ENCODE measurements at regions not wholly inside any gene's neighbourhood (a gene's known extent, or its start where the extent isn't known, plus 50 kb on each side); places are given as distances from the start of the nearest gene placed in this dataset.

DNA sequence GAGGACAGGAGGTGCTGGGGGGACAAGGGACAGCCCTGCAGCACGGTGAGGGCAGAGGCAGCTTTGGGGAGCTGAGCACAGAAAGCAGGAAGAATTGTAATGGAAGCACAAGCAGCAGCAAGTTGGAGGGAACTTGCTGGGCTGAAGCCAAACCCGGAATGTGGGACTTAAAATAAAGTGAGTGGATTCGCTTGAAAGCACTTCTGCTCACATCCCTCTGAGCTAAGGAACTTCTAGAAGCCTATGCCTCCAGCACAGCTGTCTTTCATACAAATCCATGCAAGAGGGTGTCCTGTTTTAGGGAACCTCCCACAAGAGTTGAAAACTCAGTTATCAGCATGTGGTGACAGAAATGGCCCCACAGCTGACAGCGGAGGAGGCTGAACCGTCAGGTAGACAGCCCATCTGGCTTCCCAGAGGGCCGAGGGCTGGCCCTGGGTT is 71.4 kb upstream of the MLN start:
- Mint-ChIP-seq H3K36me3 (no peaks in the 10 kb centered on the region), H3K27ac (peak overlapping the region in 3 of 8 donors; percentile 0 to 65 (median 14)), H3K27me3 (peaks cover 10 to 14% of the 10 kb centered on the region in 2 donors), H3K9me3 (peaks cover 0 to 2% (median 0%) of the 10 kb centered on the region in 5 donors), H3K4me1 (peaks cover 0 to 4% (median 1%) of the 10 kb centered on the region in 3 donors), H3K4me3 (no peak overlapping the region)
- no peaks in the 10 kb centered on the region for H3K36me3 ChIP-seq (ENCODE audit: insufficient read depth, low read length)
- ChIA-PET CTCF (no interaction called here), POLR2A (no interaction called here)
- H3K4me3 ChIP-seq (ENCODE audit: low read length): no peak overlapping the region
- DNase-seq: no peak
- H3K27me3 ChIP-seq (ENCODE audit: insufficient read depth, low read length, poor library complexity, severe bottlenecking): no peaks in the 10 kb centered on the region
- no peaks in the 10 kb centered on the region for H3K9me3 ChIP-seq (ENCODE audit: low read length)
- H3K27ac ChIP-seq (ENCODE audit: low read depth, low read length): no peak overlapping the region
- H3K4me1 ChIP-seq (ENCODE audit: insufficient read depth, low read length): no peaks in the 10 kb centered on the region

DNA sequence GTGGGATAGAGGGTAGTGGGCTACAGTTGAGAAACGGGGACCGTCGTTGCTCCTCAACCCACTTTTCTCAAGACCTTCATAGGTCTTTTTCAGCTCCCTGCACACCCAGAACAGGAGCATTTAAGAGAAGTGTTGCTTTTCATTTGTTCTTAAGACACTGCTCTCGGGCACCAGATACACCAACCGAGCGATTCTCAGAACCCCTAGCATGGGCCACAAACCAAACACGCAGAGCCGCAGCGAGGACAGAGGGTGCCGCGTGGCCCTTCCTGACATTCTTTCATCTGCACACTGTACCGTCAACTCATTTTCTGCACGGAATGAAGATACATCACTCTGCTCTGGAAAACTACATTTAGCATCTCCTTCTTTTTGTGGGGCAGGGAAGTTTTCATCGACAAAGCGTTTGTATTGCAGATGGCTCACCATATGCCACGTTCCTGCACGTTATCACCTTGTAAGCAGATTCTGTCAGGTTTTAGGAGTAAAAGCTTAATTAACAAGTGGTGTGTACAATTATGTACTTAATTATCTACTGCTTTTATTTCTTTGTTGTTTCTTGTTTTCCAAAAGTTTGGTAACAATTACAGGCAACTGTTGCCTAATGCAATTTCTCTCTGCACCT is 70.4 kb upstream of the MLN start:
- DNase-seq: no peak
- CTCF ChIA-PET: no interaction called here
- peaks cover 0 to 4% (median 1%) of the 10 kb centered on the region in 3 donors for H3K4me1 Mint-ChIP-seq
- Histone ChIP-seq H3K4me1 (ENCODE audit: insufficient read depth, low read length) (no peaks in the 10 kb centered on the region), H3K27ac (ENCODE audit: low read depth, low read length) (no peak overlapping the region), H3K36me3 (ENCODE audit: insufficient read depth, low read length) (no peaks in the 10 kb centered on the region), H3K4me3 (ENCODE audit: low read length) (no peak overlapping the region), H3K9me3 (ENCODE audit: low read length) (no peaks in the 10 kb centered on the region), H3K27me3 (ENCODE audit: insufficient read depth, low read length, poor library complexity, severe bottlenecking) (no peaks in the 10 kb centered on the region)
- peaks cover 0 to 2% (median 0%) of the 10 kb centered on the region in 5 donors for H3K9me3 Mint-ChIP-seq
- POLR2A ChIA-PET: interaction anchor here (0.7 kb wide), 1 partner anchor 19 kb away, joined by 3 read pairs; no protein-coding TSS in a partner anchor
- H3K4me3 Mint-ChIP-seq: no peak overlapping the region
- peaks cover 10 to 16% of the 10 kb centered on the region in 2 donors for H3K27me3 Mint-ChIP-seq
- H3K36me3 Mint-ChIP-seq: no peaks in the 10 kb centered on the region
- H3K27ac Mint-ChIP-seq: no peak overlapping the region

DNA sequence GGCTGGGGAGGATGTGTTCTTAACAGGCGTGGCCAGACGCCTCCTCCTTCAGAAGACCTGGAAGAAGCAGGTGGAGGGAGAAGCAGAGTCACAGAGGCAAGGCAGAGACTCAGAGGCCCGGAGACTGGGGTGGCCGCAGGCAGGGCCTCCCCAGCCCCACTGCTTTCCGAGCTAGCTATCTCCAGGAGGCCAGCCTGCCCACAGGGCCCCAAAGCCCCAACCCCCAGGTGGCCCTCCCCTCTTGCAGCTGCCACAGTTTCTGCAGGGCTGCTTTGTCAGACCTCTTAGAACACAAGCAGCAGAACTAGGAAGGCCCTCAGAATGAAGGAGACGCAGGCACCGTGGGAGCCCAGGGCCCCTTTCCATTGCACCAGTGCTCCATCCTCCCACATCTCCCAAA is 69.0 kb upstream of the MLN start:
- no peak overlapping the region for H3K27ac ChIP-seq (ENCODE audit: low read depth, low read length)
- no peaks in the 10 kb centered on the region for H3K9me3 ChIP-seq (ENCODE audit: low read length)
- POLR2A ChIA-PET: no interaction called here

DNA sequence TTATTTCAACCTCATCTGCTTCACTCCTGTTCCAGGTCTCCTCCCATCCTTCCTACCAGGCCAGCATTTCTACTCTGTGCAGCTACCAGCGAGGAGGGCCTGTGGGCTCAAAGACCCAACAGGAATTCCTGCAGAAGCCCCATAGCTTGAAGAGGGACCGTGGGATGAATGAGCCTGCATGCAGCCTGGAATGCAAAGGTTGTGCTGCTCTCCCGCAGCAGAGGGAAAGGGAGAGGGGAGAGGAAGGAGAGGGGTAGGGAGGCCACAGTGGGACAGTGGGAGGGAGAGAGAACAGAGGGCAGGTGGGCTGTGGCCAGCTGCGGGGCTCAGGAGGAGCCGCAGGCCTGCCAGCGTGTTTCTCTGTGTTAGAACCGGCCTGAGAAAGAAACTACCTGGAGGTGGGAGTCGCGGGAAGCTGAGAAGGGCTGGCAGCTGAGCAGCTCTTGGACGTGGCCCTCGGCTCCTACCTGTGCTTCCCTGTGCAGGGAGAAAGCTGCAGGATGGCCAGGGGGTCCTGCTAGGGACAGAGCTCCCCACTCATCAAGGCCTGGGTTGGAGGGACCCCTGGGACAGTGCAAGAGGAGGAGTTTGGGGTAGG is 66.1 kb upstream of the MLN start:
- Histone ChIP-seq H3K4me1 (ENCODE audit: insufficient read depth, low read length) (no peaks in the 10 kb centered on the region), H3K9me3 (ENCODE audit: low read length) (no peaks in the 10 kb centered on the region), H3K27me3 (ENCODE audit: insufficient read depth, low read length, poor library complexity, severe bottlenecking) (no peaks in the 10 kb centered on the region), H3K36me3 (ENCODE audit: insufficient read depth, low read length) (no peaks in the 10 kb centered on the region), H3K27ac (ENCODE audit: low read depth, low read length) (no peak overlapping the region), H3K4me3 (ENCODE audit: low read length) (no peak overlapping the region)
- no peak for DNase-seq
- Mint-ChIP-seq H3K4me3 (no peak overlapping the region), H3K9me3 (peaks cover 0 to under 1% (median 0%) of the 10 kb centered on the region in 5 donors), H3K27me3 (peaks cover 10 to 16% of the 10 kb centered on the region in 2 donors), H3K36me3 (peaks cover 0 to 4% (median 0%) of the 10 kb centered on the region in 3 donors), H3K4me1 (peaks cover 4 to 7% (median 4%) of the 10 kb centered on the region in 3 donors), H3K27ac (no peak overlapping the region)
- POLR2A ChIA-PET: interaction anchor here (0.6 kb wide), 1 partner anchor 16 kb away, joined by 3 read pairs; no protein-coding TSS in a partner anchor
- CTCF ChIA-PET: no interaction called here

More for the DNA sequence above, 69.0 kb upstream of the MLN start:
- no peaks in the 10 kb centered on the region for H3K36me3 ChIP-seq (ENCODE audit: insufficient read depth, low read length)
- no peak overlapping the region for H3K4me3 Mint-ChIP-seq
- H3K9me3 Mint-ChIP-seq: peaks cover 0 to 2% (median 0%) of the 10 kb centered on the region in 5 donors
- peak overlapping the region in 1 of 8 donors; percentile 64 for H3K27ac Mint-ChIP-seq
- H3K4me3 ChIP-seq (ENCODE audit: low read length): no peak overlapping the region
- peaks cover 0 to 4% (median 1%) of the 10 kb centered on the region in 3 donors for H3K4me1 Mint-ChIP-seq
- no peaks in the 10 kb centered on the region for H3K27me3 ChIP-seq (ENCODE audit: insufficient read depth, low read length, poor library complexity, severe bottlenecking)
- CTCF ChIA-PET: no interaction called here
- DNase-seq: no peak
- H3K27me3 Mint-ChIP-seq: peaks cover 10 to 20% of the 10 kb centered on the region in 2 donors
- H3K36me3 Mint-ChIP-seq: no peaks in the 10 kb centered on the region
- H3K4me1 ChIP-seq (ENCODE audit: insufficient read depth, low read length): no peaks in the 10 kb centered on the region

DNA sequence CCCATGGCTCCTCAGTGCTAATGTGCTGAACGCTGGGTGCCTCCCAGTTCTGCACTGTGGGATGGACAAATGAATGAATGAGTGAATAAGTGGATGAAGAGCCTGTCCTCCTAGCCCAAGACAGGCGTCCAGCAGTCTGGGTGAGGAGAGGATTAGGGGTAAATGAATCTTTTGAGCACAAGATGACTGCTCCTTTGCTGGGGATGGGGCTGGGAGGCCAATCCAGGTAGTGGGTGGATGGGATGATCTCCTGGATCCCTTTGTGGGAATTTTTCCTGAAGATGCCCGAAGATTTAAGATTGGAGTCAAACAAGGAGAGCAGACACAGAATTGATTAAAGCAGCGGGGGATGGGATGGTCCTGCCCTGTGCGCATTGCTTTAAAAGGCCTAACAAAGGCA is 65.3 kb upstream of the MLN start:
- Histone ChIP-seq H3K36me3 (ENCODE audit: insufficient read depth, low read length) (no peaks in the 10 kb centered on the region), H3K27me3 (ENCODE audit: insufficient read depth, low read length, poor library complexity, severe bottlenecking) (no peaks in the 10 kb centered on the region), H3K9me3 (ENCODE audit: low read length) (no peaks in the 10 kb centered on the region), H3K4me1 (ENCODE audit: insufficient read depth, low read length) (peaks cover 5% of the 10 kb centered on the region), H3K4me3 (ENCODE audit: low read length) (no peak overlapping the region), H3K27ac (ENCODE audit: low read depth, low read length) (no peak overlapping the region)
- H3K4me3 Mint-ChIP-seq: no peak overlapping the region
- POLR2A ChIA-PET: interaction anchor here (0.6 kb wide), 1 partner anchor 15 kb away, joined by 3 read pairs; no protein-coding TSS in a partner anchor
- DNase-seq: no peak
- H3K36me3 Mint-ChIP-seq: peaks cover 0 to 4% (median 0%) of the 10 kb centered on the region in 3 donors
- peaks cover 10 to 17% of the 10 kb centered on the region in 2 donors for H3K27me3 Mint-ChIP-seq
- CTCF ChIA-PET: no interaction called here
- H3K4me1 Mint-ChIP-seq: peaks cover 8 to 14% (median 10%) of the 10 kb centered on the region in 3 donors
- no peaks in the 10 kb centered on the region for H3K9me3 Mint-ChIP-seq
- H3K27ac Mint-ChIP-seq: no peak overlapping the region

GRCh38 chr6:33868141-33868540 is 64.3 kb upstream of the MLN start:
- Histone ChIP-seq H3K27ac (ENCODE audit: low read depth, low read length) (no peak overlapping the region), H3K27me3 (ENCODE audit: insufficient read depth, low read length, poor library complexity, severe bottlenecking) (no peaks in the 10 kb centered on the region), H3K4me1 (ENCODE audit: insufficient read depth, low read length) (peaks cover 13% of the 10 kb centered on the region), H3K4me3 (ENCODE audit: low read length) (no peak overlapping the region), H3K36me3 (ENCODE audit: insufficient read depth, low read length) (no peaks in the 10 kb centered on the region), H3K9me3 (ENCODE audit: low read length) (no peaks in the 10 kb centered on the region)
- Mint-ChIP-seq H3K36me3 (peaks cover 0 to 4% (median 0%) of the 10 kb centered on the region in 3 donors), H3K9me3 (no peaks in the 10 kb centered on the region), H3K27me3 (peaks cover 8 to 20% of the 10 kb centered on the region in 2 donors), H3K27ac (no peak overlapping the region), H3K4me3 (no peak overlapping the region), H3K4me1 (peaks cover 15 to 19% (median 18%) of the 10 kb centered on the region in 3 donors)
- CTCF ChIA-PET: no interaction called here
- DNase-seq: no peak
- POLR2A ChIA-PET: interaction anchor here (1.1 kb wide), 1 partner anchor 9 kb away, joined by 3 read pairs; no protein-coding TSS in a partner anchor

DNA sequence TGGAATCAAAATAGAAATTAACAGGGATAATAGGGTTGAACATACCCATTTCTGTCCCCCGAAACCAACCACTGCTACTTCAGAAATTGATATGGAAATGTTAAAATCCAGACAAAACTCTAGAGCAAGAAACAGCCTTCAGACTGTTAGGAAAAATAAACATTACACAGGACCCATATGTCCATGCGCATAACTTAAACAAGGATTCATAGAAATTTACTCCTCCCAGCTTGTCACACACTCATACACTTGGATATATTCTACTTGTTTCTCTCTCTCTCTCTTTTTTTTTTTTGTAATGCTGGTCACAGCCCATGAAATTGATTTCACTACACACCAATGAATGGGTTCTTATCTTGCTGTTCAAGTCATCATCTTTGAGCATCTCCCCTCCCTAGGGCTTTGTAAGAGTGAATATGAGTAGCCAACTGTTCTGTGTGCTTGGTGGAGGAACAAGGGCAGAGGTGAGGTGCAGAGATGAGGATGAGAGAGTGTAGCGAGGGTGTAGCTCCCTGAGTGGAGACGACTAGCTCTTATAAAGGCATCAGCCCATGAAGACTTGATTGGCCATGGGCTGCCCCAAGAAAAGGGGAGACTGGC is 61.8 kb upstream of the MLN start:
- no peaks in the 10 kb centered on the region for H3K9me3 ChIP-seq (ENCODE audit: low read length)
- ChIA-PET POLR2A (no interaction called here), CTCF (no interaction called here)
- Mint-ChIP-seq H3K4me3 (no peak overlapping the region), H3K27ac (no peak overlapping the region), H3K9me3 (no peaks in the 10 kb centered on the region), H3K36me3 (peaks cover 0 to 4% (median 0%) of the 10 kb centered on the region in 3 donors), H3K4me1 (peaks cover 34 to 41% (median 39%) of the 10 kb centered on the region in 3 donors), H3K27me3 (peaks cover 0 to 22% of the 10 kb centered on the region in 2 donors)
- H3K27me3 ChIP-seq (ENCODE audit: insufficient read depth, low read length, poor library complexity, severe bottlenecking): no peaks in the 10 kb centered on the region
- DNase-seq: no peak
- no peaks in the 10 kb centered on the region for H3K36me3 ChIP-seq (ENCODE audit: insufficient read depth, low read length)
- H3K4me1 ChIP-seq (ENCODE audit: insufficient read depth, low read length): peaks cover 29% of the 10 kb centered on the region
- H3K27ac ChIP-seq (ENCODE audit: low read depth, low read length): no peak overlapping the region
- no peak overlapping the region for H3K4me3 ChIP-seq (ENCODE audit: low read length)

Data from CD8-positive, alpha-beta memory T cell (primary cell).